ENCODE measurements at regions not wholly inside any gene's neighbourhood (a gene's known extent, or its start where the extent isn't known, plus 50 kb on each side); places are given as distances from the start of the nearest gene placed in this dataset.
A peak's percentile ranks its signal among the peaks of the same experiment; 100 is the strongest.
"Not testable (repeated sequence)": the region's sequence is repeated elsewhere in the genome, so short reads cannot be mapped to it uniquely, and the experiment has no call there.

DNA sequence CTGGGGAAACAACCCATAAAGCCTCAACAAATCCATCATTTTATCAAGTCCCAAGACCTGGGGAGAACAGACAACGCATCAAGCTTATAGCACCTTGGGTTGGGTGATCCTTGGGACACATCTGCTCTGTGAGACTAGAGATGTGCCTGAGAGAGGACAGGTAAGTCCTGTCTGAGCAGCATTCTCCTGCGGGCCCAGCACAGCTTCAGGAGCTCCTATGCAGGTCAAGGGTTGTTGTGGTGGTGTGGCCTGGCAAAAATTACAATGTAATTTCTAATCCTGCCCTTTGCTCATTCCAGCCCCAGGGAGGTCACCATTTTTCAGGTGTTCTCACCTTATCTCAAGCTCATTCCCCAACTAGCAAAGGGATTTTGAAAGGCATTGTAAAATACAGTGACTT, 608.1 kb upstream of the CAMK1G start:
- Mint-ChIP-seq H3K9me3 (no peaks in the 10 kb centered on the region), H3K36me3 (ENCODE audit: low read depth) (no peaks in the 10 kb centered on the region), H3K4me3 (no peak overlapping the region), H3K27ac (no peak overlapping the region), H3K27me3 (no peaks in the 10 kb centered on the region), H3K4me1 (ENCODE audit: low read depth) (no peaks in the 10 kb centered on the region)

DNA sequence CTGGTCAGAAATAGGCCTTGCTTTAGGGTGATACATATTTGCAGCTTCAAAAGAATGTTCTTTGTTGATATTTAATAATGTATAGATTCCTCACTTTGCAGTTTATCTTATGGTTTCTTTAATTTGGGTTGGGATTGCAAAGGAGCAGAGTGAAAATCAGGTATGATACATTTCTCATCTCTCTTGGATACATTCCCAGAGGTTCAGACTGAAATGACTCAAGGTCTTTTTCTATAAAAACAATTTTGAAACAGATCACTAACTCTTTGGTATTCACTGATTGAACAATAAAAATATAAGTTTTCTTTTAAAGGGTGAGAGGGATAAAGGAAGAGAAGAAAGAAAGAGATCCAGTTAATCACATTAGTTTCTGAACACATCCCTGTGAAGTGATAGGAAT, 606.5 kb upstream of the CAMK1G start:
- no peaks in the 10 kb centered on the region for H3K27me3 Mint-ChIP-seq
- H3K4me1 Mint-ChIP-seq (ENCODE audit: low read depth) = no peaks in the 10 kb centered on the region
- no peak overlapping the region for H3K4me3 Mint-ChIP-seq
- H3K36me3 Mint-ChIP-seq (ENCODE audit: low read depth) = no peaks in the 10 kb centered on the region
- H3K9me3 Mint-ChIP-seq = no peaks in the 10 kb centered on the region
- no peak overlapping the region for H3K27ac Mint-ChIP-seq

DNA sequence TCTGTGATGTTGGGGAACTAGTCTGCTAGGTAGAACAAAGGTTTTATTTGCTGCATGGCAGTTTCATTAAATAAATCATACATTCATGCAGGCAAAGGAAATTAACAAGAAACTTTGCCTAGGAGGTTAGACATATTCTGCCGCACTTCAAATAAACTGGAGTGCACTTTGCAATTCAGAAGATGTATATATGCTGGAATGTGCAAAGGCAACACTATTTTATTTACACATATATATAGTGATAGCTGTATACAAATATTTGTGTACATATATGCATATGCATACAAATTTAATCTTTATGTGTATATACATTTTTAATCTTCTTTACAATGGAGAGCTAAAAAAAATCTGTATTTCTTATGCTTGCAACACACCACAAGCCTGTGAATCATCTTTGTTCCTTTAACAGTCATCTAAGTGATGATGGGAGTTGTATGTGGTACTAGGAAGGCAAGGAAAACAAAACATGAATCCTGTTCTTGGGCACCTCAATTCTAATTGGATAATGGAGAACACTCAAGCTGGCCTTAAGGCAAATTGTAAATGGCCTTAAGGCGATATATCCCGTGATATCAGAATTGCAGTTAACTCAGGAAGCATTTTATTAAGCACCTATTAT, 605.8 kb upstream of the CAMK1G start:
- Mint-ChIP-seq H3K4me3 (no peak overlapping the region), H3K27me3 (no peaks in the 10 kb centered on the region), H3K27ac (no peak overlapping the region), H3K9me3 (no peaks in the 10 kb centered on the region), H3K4me1 (ENCODE audit: low read depth) (no peaks in the 10 kb centered on the region), H3K36me3 (ENCODE audit: low read depth) (no peaks in the 10 kb centered on the region)

DNA sequence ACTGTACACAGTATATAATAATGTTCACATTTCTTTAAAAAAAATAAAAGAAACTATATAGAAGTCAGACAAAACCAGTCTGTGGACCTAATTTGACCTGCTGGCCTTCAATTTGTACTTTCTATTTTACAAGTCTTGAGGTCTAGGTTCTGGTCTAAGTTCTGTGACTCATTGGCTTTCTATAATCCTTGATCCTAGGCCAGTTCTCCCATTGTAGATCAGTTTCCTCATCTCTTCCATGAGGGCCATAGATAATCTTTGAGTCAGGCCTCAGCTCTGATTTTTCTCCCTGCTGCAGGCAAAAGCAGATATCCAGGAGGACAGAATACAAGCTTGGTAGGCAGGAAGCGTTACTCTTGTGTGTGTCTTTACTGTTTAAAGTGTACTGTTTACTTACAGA, 603.7 kb upstream of the CAMK1G start:
- Mint-ChIP-seq H3K4me1 (ENCODE audit: low read depth) (no peaks in the 10 kb centered on the region), H3K27me3 (no peaks in the 10 kb centered on the region), H3K4me3 (no peak overlapping the region), H3K27ac (no peak overlapping the region), H3K9me3 (no peaks in the 10 kb centered on the region), H3K36me3 (ENCODE audit: low read depth) (no peaks in the 10 kb centered on the region)

DNA sequence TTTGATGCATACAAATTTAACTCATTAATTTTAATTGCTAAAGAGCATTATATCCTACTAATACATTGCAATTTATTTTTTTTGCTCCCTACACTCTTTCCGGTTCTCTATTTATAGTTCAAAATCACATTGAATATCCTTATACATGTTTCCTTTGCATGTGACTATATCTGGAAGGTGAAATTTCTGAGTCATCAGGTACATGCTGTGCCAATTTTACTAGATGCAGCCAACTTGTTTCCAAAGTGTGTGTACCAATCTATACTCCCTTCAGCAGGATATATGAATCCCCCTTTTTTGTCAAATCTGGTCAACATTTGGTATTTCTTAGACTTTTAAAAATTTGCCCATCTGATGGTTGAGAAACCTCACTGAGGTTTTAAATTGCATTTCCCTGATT, 602.9 kb upstream of the CAMK1G start:
- no peaks in the 10 kb centered on the region for H3K36me3 Mint-ChIP-seq (ENCODE audit: low read depth)
- no peak overlapping the region for H3K27ac Mint-ChIP-seq
- peaks cover 3% of the 10 kb centered on the region for H3K27me3 Mint-ChIP-seq
- H3K9me3 Mint-ChIP-seq = no peaks in the 10 kb centered on the region
- no peak overlapping the region for H3K4me3 Mint-ChIP-seq
- H3K4me1 Mint-ChIP-seq (ENCODE audit: low read depth) = no peaks in the 10 kb centered on the region

DNA sequence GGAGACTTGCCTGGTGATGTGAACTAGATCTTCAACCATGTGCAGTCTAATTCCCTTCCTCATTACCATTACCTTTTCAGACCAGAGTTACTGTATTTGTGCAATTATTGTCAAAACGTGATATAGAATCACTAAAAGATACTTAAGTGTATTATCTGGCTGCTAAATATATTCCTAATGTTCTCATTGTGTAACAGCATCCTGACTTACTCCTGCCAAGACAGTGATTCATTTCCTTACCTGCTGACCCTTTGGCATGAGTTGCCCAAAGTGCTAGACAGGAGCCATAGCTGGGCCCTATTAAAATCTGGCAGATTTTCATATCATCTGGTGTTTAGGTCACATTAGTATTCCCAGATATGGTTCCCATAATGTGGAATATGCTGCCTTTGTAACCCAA, 598.3 kb upstream of the CAMK1G start:
- Mint-ChIP-seq H3K9me3 (peaks cover 3% of the 10 kb centered on the region), H3K36me3 (ENCODE audit: low read depth) (no peaks in the 10 kb centered on the region), H3K27ac (no peak overlapping the region), H3K27me3 (peaks cover 3% of the 10 kb centered on the region), H3K4me3 (no peak overlapping the region), H3K4me1 (ENCODE audit: low read depth) (peaks cover 12% of the 10 kb centered on the region)

DNA sequence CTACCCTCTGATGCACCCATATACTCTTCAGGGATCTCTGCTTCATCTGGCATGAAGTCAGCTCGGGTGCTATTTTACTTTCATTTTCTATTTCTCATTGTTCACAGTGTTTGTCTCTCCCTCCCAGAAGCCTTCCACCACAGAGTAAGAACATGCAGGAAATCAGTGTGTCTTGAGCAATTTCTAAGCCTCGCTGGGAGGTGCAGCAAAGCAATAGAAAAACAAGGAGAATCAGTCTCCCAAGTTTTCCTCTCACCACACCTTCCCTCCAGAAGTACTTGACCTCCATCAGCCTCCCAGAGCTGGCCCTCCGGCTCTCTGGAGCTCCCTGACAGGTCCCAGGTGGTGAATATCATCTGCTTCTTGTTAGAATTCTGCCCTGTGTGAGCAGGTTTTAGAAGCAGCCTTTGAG, 594.7 kb upstream of the CAMK1G start:
- Mint-ChIP-seq H3K36me3 (ENCODE audit: low read depth) (no peaks in the 10 kb centered on the region), H3K4me1 (ENCODE audit: low read depth) (peaks cover 12% of the 10 kb centered on the region), H3K27ac (peak overlapping the region; percentile 89)

DNA sequence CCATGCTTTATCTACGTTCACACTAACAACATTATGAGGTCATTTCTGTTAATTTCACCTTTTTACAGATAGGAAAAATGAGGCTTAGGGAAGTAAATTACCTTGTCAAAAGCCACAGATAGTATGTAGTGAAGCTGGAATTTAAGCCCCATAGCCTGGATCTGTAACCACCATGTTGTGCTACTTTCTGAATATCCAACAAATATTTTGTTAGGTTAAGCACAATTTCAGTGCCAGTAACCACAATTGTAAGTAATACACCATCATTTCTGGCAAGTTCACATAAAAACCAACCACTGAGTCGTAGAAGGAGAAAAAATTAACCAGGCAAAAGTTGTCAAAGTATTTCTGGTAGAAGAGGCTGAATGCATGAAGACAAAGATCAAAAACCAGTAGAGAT, 593.1 kb upstream of the CAMK1G start:
- Mint-ChIP-seq H3K27me3 (no peaks in the 10 kb centered on the region), H3K27ac (no peak overlapping the region), H3K4me1 (ENCODE audit: low read depth) (peaks cover 12% of the 10 kb centered on the region), H3K4me3 (no peak overlapping the region), H3K9me3 (peaks cover 11% of the 10 kb centered on the region), H3K36me3 (ENCODE audit: low read depth) (no peaks in the 10 kb centered on the region)

More for the DNA sequence above, 594.7 kb upstream of the CAMK1G start:
- Mint-ChIP-seq H3K27me3 (peaks cover 3% of the 10 kb centered on the region), H3K9me3 (peaks cover 11% of the 10 kb centered on the region), H3K4me3 (peak overlapping the region; percentile 82)

DNA sequence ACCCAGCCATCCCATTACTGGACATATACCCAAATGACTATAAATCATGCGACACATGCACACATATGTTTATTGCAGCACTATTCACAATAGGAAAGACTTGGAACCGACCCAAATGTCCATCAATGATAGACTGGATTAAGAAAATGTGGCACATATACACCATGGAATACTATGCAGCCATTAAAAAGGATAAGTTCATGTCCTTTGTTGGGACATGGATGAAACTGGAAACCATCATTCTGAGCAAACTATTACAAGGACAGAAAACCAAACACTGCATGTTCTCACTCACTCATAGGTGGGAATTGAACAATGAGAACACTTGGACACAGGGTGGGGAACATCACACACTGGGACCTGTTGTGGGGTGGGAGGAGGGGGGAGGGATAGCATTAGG, 586.5 kb upstream of the CAMK1G start:
- not testable (repeated sequence) for H3K27me3 Mint-ChIP-seq; H3K36me3 Mint-ChIP-seq (ENCODE audit: low read depth); H3K9me3 Mint-ChIP-seq; H3K4me3 Mint-ChIP-seq; H3K27ac Mint-ChIP-seq; H3K4me1 Mint-ChIP-seq (ENCODE audit: low read depth)

DNA sequence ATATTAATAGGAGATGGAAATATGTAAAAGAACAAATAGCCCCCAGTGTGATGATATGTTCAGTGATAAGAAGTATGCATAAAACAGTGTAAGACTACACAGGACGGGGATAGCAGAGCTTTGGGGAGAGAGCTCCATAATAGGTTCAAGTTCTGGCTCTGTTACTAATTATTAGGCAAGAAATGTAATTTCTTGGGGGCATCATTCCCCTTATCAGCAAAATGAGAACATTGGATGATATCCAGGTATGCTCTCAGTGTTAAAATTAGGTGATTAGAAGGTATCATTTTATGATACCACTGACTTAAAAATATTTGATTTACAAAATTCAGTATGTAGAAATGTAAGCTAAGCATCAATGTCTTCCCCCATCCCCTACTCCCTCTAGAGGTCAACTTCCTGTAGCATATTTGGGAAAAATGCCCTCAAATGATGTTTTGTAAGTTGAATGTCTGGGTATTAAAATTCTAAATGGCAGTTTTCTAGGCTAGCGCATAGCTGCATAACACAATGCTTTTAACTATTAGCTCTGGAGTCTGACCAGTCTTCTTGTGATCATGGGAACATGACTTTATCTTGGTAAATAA, 585.7 kb upstream of the CAMK1G start:
- no peak overlapping the region for H3K4me3 Mint-ChIP-seq
- H3K27me3 Mint-ChIP-seq = no peaks in the 10 kb centered on the region
- no peaks in the 10 kb centered on the region for H3K36me3 Mint-ChIP-seq (ENCODE audit: low read depth)
- peaks cover under 1% of the 10 kb centered on the region for H3K9me3 Mint-ChIP-seq
- H3K4me1 Mint-ChIP-seq (ENCODE audit: low read depth) = no peaks in the 10 kb centered on the region
- H3K27ac Mint-ChIP-seq = no peak overlapping the region

DNA sequence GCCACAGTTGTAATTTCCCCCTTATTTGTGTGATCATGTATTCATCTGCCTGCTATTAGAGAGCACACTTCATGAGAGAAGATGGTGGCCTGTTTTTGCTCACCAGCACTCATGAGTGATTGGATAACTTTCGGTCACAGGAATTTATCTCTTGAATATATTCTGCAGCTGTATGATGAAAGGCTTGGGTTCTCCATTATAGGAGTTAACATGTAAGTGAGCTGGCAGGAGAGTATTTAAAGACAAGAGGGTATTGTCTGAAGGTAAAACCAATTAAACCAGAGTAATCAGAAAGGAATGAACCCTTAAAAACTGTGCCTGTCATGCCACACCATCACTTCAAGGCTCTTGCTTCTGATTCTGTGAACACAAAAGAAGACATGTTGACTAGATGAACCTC, 574.9 kb upstream of the CAMK1G start:
- no peaks in the 10 kb centered on the region for H3K36me3 Mint-ChIP-seq (ENCODE audit: low read depth)
- no peaks in the 10 kb centered on the region for H3K4me1 Mint-ChIP-seq (ENCODE audit: low read depth)
- H3K4me3 Mint-ChIP-seq = no peak overlapping the region
- H3K27ac Mint-ChIP-seq = no peak overlapping the region
- peaks cover 4% of the 10 kb centered on the region for H3K9me3 Mint-ChIP-seq
- H3K27me3 Mint-ChIP-seq = no peaks in the 10 kb centered on the region

DNA sequence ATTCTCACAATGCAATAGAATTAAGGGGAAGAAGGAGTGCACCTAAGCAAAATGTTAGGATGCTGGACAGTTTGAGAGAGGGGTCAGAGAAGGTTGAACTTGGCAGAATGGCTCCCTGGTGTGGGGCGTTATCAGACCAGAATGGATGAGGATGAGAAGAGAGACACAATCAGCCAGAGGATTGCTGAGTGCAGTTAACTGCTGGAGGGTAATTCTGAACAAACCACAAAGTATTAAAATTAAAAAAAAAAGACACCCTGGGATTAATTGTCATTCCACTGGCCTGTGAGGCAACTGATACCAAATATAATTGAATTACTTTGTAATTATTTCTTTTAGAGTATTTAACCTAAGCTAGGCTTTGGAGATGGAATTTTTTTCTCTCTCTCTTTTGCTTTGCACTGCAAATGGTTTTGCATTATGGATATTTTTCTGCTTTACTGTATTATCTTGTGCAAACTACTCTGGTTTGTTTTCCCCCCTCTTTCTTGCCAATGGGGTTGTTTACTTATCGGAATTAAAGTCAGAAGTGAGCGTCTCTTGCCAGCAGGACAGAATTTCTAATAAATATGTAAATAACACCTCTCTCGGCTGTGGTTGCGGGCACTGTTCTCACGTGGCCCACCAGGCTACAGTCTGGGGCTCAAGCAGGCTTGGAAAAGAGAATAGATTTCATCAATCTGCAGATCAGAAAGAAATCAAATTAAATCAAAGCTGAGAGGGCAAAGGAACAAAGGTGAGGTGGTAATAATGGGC, 572.9 kb upstream of the CAMK1G start:
- Mint-ChIP-seq H3K9me3 (peaks cover 4% of the 10 kb centered on the region), H3K27ac (no peak overlapping the region), H3K36me3 (ENCODE audit: low read depth) (no peaks in the 10 kb centered on the region)

DNA sequence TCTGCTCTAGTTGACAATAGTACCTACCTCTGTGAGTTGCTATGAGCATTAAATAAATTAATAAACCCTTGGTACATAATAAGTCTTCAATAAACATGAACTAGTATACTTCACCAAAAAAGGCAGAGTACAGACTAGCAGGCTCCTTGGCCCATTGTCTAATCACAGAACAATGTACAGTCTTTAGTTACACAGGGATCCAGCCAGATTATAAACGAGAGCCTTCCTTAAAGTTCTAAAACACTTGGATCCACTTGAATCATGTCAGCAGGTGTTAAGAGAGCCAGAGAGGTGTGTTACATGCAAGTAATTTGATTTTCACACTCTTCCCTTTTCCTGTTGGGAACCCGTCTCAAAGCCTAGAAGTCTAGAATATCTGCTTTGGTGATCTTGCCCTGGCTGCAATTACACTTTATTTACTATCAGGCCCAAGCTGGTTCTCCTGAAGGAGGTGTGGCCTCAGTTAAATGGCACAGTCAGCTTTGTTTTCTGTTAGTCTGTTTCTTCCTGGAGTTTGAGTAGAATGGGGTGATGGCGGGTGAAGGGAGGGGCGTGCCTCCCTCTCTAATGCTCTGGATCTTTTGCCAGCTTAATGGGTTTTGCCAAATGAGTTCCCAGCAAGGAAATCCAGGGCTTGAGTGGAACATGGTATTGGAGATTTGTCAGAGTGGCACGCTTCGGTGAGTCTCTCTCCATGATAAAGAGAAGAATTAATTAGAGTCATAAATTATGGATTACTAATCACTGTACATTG, 570.9 kb upstream of the CAMK1G start:
- H3K9me3 Mint-ChIP-seq = peaks cover 4% of the 10 kb centered on the region
- H3K4me3 Mint-ChIP-seq = no peak overlapping the region
- no peaks in the 10 kb centered on the region for H3K4me1 Mint-ChIP-seq (ENCODE audit: low read depth)
- H3K36me3 Mint-ChIP-seq (ENCODE audit: low read depth) = no peaks in the 10 kb centered on the region
- H3K27ac Mint-ChIP-seq = no peak overlapping the region
- H3K27me3 Mint-ChIP-seq = no peaks in the 10 kb centered on the region

More for the DNA sequence above, 572.9 kb upstream of the CAMK1G start:
- Mint-ChIP-seq H3K4me1 (ENCODE audit: low read depth) (no peaks in the 10 kb centered on the region), H3K27me3 (no peaks in the 10 kb centered on the region), H3K4me3 (no peak overlapping the region)

DNA sequence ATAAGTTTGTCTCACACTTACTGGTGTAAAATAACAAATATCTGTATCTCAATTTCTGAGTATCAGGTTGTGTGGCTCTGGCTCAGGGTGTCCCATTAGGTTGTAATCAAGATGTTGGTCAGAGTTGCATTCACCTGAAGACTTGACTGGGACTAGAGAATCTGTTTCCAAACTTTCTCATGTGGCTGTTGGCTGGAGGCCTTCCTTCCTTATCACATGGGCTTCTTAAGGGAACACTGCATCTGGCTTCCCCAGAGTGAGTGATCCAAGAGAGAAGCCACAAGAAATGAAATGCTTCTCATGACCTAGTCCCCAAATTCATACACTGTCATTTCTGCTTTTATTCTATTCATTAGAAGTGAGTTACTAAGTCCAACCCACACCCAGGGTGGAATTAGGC, 568.4 kb upstream of the CAMK1G start:
- H3K27me3 Mint-ChIP-seq = no peaks in the 10 kb centered on the region
- peaks cover 7% of the 10 kb centered on the region for H3K9me3 Mint-ChIP-seq
- H3K27ac Mint-ChIP-seq = no peak overlapping the region
- no peak overlapping the region for H3K4me3 Mint-ChIP-seq
- no peaks in the 10 kb centered on the region for H3K4me1 Mint-ChIP-seq (ENCODE audit: low read depth)
- H3K36me3 Mint-ChIP-seq (ENCODE audit: low read depth) = no peaks in the 10 kb centered on the region

DNA sequence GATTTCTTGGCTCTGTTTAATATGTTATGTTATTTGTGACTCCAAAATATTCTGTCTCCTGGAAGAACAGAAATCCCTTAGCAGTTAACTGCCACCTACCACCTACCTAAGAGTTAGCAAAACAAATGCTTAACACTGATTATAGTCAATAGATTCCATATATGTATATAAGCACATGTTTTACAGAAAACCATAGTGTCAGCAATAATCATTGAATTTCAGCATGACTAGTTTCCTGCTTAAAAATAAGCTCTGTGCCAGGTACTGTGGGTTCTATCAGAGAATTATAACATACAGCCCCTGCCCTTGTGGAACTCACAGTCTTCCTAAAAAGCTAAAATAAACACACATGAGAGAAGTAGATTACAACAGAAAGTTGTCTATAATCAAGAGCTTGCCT, 561.9 kb upstream of the CAMK1G start:
- no peaks in the 10 kb centered on the region for H3K36me3 Mint-ChIP-seq (ENCODE audit: low read depth)
- H3K27ac Mint-ChIP-seq = no peak overlapping the region
- H3K9me3 Mint-ChIP-seq = peaks cover 7% of the 10 kb centered on the region
- H3K27me3 Mint-ChIP-seq = no peaks in the 10 kb centered on the region
- no peak overlapping the region for H3K4me3 Mint-ChIP-seq
- H3K4me1 Mint-ChIP-seq (ENCODE audit: low read depth) = no peaks in the 10 kb centered on the region

Measured in stimulated activated naive CD8-positive, alpha-beta T cell treated with anti-CD3 and anti-CD28 coated beads, Interleukin-15, Interleukin-2, amounts not matched to agents 100 ng/mL and 50 ng/mL, for 24 hours (primary cell).